ENCODE measurements at regions not wholly inside any gene's neighbourhood (a gene's known extent, or its start where the extent isn't known, plus 50 kb on each side); places are given as distances from the start of the nearest gene placed in this dataset.

- TF ChIP-seq POLR2A (IDR thresholded peaks at IDR 0.05) (no peak), POLR2AphosphoS5 (IDR thresholded peaks at IDR 0.05) (no peak), CTCF (IDR thresholded peaks at IDR 0.05) (no peak)
- Histone ChIP-seq H3K4me1 (no peaks in the 10 kb centered on the region), H3K36me3 (no peaks in the 10 kb centered on the region), H3K4me3 (no peak overlapping the region), H3K27me3 (no peaks in the 10 kb centered on the region), H3K27ac (no peak overlapping the region), H3K9me3 (no peaks in the 10 kb centered on the region)
- intact Hi-C loops (cut with DNase I; ENCODE audit: low total_unique reads) = no loop called here
- DNase-seq (ENCODE audit: low spot score in 2 of 2) = no peak
Measured at GRCh38 chr6:25118038-25118437, 161.1 kb upstream of the CARMIL1 start.

GRCh38 chr6:25121186-25121585 lies 158.0 kb upstream of the CARMIL1 start:
- Histone ChIP-seq H3K9me3 (no peaks in the 10 kb centered on the region), H3K27ac (peak overlapping the region; percentile 35 to 73), H3K4me1 (no peaks in the 10 kb centered on the region), H3K27me3 (no peaks in the 10 kb centered on the region), H3K36me3 (no peaks in the 10 kb centered on the region), H3K4me3 (no peak overlapping the region)
- TF ChIP-seq POLR2A (IDR thresholded peaks at IDR 0.05) (no peak), POLR2AphosphoS5 (IDR thresholded peaks at IDR 0.05) (no peak), CTCF (IDR thresholded peaks at IDR 0.05) (no peak)
- DNase-seq (ENCODE audit: low spot score in 2 of 2) = no peak
- intact Hi-C loops (cut with DNase I; ENCODE audit: low total_unique reads) = no loop called here

GRCh38 chr6:25122001-25122400 lies 157.2 kb upstream of the CARMIL1 start:
- H3K27ac ChIP-seq = peak overlapping the region; percentile 59 to 73
- intact Hi-C loops (cut with DNase I; ENCODE audit: low total_unique reads) = no loop called here
- no peaks in the 10 kb centered on the region for H3K27me3 ChIP-seq
- no peaks in the 10 kb centered on the region for H3K36me3 ChIP-seq
- H3K9me3 ChIP-seq = no peaks in the 10 kb centered on the region
- H3K4me1 ChIP-seq = no peaks in the 10 kb centered on the region
- no peak for DNase-seq (ENCODE audit: low spot score in 2 of 2)
- no peak overlapping the region for H3K4me3 ChIP-seq
- TF ChIP-seq CTCF (IDR thresholded peaks at IDR 0.05) (no peak), POLR2A (IDR thresholded peaks at IDR 0.05) (no peak), POLR2AphosphoS5 (IDR thresholded peaks at IDR 0.05) (peak in 1 of 3 donors; percentile 23)

- DNase-seq (ENCODE audit: low spot score in 2 of 2) = no peak
- Histone ChIP-seq H3K27me3 (no peaks in the 10 kb centered on the region), H3K36me3 (no peaks in the 10 kb centered on the region), H3K9me3 (no peaks in the 10 kb centered on the region), H3K4me3 (no peak overlapping the region), H3K27ac (peak overlapping the region; percentile 59 to 73), H3K4me1 (no peaks in the 10 kb centered on the region)
- intact Hi-C loops (cut with DNase I; ENCODE audit: low total_unique reads) = no loop called here
- TF ChIP-seq POLR2A (IDR thresholded peaks at IDR 0.05) (no peak), CTCF (IDR thresholded peaks at IDR 0.05) (no peak), POLR2AphosphoS5 (IDR thresholded peaks at IDR 0.05) (no peak)
Measured at GRCh38 chr6:25122622-25123237, 156.4 kb upstream of the CARMIL1 start.

GRCh38 chr6:25124216-25124715 lies 154.9 kb upstream of the CARMIL1 start:
- Histone ChIP-seq H3K9me3 (no peaks in the 10 kb centered on the region), H3K4me1 (no peaks in the 10 kb centered on the region), H3K27me3 (no peaks in the 10 kb centered on the region), H3K4me3 (no peak overlapping the region), H3K27ac (peak overlapping the region; percentile 38 to 59), H3K36me3 (no peaks in the 10 kb centered on the region)
- DNase-seq (ENCODE audit: low spot score in 2 of 2) = no peak
- intact Hi-C loops (cut with DNase I; ENCODE audit: low total_unique reads) = no loop called here
- TF ChIP-seq CTCF (IDR thresholded peaks at IDR 0.05) = no peak
- no peak for TF ChIP-seq POLR2AphosphoS5 (IDR thresholded peaks at IDR 0.05)
- TF ChIP-seq POLR2A (IDR thresholded peaks at IDR 0.05) = no peak
